Limb (tissue), 2 donors: ENCODE measurements at regions not wholly inside any gene's neighbourhood (a gene's known extent, or its start where the extent isn't known, plus 50 kb on each side); places are given as distances from the start of the nearest gene placed in this dataset.
"Not testable (repeated sequence)": the region's sequence is repeated elsewhere in the genome, so short reads cannot be mapped to it uniquely, and the experiment has no call there.

Source experiments
- DNase-seq, 2 donors: peaks; one replicate each; pipeline ENCODE4 v3.0.0-alpha.2; 2016; ENCODE audit errors: extremely low spot score in 2 of 2

DNA sequence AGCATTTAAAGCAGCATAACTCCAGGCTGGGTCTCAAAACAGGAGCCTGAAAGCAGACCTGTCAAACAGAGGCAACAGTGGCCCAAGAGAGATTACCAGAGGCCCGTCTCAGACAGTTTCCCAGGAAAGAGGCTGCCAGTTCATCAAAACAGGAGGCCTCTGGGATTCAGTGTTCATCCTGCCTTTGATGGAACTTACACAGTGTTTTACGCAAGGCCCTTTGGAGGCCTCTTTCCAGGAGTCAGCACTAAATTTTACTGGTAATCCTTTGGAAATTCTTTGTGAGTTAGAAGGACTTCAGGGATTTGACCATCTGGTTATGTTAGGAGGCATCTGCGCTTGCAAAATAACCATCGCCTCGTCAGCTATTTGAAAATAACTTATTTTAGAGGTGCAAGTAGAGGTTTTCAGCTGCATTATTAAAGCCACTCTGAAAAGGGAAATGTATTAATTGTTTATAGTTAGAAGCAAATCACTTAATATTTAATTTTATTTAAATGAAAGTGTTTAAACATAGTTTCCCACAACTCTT is 501.2 kb upstream of the COBL start:
- DNase-seq: no peak

DNA sequence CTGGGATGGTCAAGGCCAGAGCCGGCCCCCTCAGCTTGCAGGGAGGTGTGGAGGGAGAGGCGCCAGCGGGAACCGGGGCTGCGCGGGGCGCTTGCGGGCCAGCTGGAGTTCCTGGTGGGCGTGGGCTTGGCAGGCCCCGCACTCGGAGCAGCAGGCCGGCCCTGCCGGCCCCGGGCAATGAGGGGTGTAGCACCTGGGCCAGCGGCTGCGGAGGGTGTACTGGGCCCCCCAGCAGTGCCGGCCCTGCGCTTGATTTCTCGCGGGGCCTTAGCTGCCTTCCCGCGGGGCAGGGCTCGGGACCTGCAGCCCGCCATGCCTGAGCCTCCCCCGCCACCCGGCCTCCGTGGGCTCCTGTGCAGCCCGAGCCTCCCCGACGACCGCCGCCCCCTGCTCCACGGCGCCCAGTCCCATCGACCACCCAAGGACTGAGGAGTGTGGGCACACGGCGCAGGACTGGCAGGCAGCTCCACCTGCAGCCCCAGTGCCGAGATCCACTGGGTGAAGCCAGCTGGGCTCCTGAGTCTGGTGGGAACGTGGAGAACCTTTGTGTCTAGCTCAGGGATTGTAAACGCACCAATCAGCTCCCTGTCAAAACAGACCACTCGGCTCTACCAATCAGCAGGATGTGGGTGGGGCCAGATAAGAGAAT is 489.3 kb upstream of the COBL start:
- DNase-seq: not testable (repeated sequence)

GRCh38 chr7:51802718-51803117 is 486.1 kb upstream of the COBL start:
- DNase-seq: no peak

DNA sequence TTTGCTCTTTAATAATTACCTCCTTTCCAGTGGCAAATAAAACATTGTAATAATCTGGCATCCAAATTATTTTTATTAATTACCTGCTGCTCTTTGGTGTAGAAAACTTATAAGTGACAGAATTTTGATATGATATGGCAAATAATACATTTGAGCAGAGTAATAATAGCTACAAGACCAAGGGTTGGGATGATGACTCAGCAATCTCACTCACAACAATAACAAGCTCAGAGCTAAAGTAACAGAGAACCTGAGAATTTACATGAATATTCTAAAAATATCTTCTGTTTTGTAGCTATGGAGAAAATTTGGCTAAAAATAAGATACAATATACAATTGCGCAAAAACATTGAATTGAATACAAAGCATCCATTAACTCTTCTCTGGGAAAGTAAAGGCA is 480.8 kb upstream of the COBL start:
- no peak for DNase-seq

GRCh38 chr7:51792796-51793195 is 476.2 kb upstream of the COBL start:
- no peak for DNase-seq

GRCh38 chr7:51789489-51789888 is 472.9 kb upstream of the COBL start:
- no peak for DNase-seq

DNA sequence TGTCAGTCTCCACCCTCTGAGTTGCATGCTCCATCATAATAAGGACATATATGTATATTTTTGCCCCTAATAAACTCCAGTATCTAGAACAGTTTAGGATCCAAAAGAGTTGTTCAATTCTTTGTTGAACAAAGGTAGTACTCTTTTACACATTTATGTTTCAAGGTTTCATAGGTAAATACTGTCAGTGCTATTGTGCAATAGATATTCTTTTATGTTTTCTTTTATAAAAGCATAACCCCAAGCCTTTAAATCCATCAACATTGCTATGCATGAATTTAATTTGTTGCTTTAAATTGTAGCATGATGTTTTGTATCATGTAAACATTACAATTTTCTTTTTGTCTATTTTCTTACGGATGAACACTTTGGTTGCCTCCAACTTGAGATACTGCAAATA is 469.7 kb upstream of the COBL start:
- no peak for DNase-seq

- DNase-seq: no peak
Observed at GRCh38 chr7:51785876-51786275, 469.3 kb upstream of the COBL start.

GRCh38 chr7:51785171-51785570 is 468.6 kb upstream of the COBL start:
- DNase-seq: no peak

GRCh38 chr7:51783241-51783640 is 466.6 kb upstream of the COBL start:
- peak in 1 of 2 donors; percentile 15 for DNase-seq

- DNase-seq: peak in 1 of 2 donors; percentile 25
Observed at GRCh38 chr7:51778121-51778520, 461.5 kb upstream of the COBL start.

- DNase-seq: no peak
Observed at GRCh38 chr7:51774178-51774577, 457.6 kb upstream of the COBL start.

DNA sequence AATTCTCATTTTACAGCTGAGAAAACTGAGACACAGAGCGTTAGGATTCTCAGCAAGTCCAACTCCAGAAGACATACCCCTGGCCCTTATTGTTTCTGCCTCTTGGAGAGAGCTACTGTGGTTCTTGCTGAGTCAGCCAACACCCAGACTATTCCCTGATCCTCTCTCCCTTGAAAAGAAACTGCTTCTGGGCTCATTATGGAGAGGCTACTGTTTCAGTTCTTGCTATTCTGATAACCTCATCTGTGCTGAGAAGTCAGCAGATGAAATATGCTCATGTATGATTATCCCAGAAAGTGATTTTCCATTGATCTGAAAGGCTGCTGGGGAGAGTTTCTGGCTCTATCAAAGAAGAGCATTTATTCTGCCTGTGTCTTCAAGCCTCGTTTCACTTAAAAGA is 455.6 kb upstream of the COBL start:
- DNase-seq: no peak

- DNase-seq: no peak
Observed at GRCh38 chr7:51764976-51765375, 448.4 kb upstream of the COBL start.

GRCh38 chr7:51759985-51760384 is 443.4 kb upstream of the COBL start:
- no peak for DNase-seq

DNA sequence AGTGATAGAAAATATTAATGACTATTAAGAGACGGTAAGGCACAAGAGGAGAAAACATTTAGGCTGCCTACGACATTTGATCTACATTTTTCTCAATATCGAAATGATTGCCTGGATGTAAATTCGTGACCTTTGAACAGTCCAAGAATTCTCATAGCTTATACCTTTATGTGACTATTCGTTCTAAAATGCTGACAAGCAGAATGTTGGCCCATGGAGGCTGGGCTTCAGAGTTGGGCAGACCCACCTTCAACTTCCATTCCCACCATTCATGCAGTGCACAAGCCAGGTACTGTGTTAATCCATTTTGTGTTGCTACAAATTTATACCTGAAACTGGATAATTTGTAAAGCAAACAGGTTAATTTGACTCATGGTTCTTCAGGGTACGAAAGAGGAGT is 441.4 kb upstream of the COBL start:
- no peak for DNase-seq

DNA sequence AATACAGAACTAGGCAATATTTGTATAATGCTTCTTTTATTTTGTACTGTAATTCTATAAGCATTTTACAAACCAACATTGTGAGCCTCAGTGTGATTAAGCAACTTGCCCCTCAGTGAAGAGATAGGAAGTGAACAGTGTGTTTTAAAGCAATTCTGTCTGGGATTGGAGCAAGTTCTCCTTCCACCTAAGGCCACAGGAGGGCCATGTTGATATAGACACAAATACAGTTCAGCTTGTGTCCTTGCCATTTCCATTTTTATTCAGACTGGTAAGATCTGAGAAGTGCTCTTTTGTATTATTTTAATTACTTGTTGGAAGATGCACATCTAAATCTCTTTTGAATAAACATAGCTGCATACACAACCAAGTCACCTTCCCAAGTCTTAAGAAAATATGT is 416.3 kb upstream of the COBL start:
- no peak for DNase-seq

GRCh38 chr7:51732116-51732515 is 415.5 kb upstream of the COBL start:
- no peak for DNase-seq

- no peak for DNase-seq
Observed at GRCh38 chr7:51731075-51731474, 414.5 kb upstream of the COBL start.

DNA sequence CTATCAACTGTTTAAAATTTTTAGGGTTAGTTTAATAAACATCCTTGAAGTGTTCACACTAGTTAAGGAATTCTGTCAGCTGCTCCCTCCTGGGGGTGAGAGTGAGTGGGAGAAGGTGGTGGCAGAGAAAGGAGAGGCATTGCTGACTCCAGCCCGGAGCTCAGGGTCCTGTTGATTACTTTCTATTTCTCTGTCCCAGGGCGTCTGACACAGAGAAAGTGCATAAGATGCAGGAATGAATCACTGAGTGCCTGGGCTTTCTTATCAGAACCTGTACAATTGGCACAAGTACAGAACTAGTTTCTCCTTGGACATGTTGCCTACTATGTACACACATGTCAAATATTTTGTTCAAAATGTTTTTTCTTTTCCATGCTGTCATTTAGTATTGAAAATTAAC is 410.8 kb upstream of the COBL start:
- no peak for DNase-seq

DNA sequence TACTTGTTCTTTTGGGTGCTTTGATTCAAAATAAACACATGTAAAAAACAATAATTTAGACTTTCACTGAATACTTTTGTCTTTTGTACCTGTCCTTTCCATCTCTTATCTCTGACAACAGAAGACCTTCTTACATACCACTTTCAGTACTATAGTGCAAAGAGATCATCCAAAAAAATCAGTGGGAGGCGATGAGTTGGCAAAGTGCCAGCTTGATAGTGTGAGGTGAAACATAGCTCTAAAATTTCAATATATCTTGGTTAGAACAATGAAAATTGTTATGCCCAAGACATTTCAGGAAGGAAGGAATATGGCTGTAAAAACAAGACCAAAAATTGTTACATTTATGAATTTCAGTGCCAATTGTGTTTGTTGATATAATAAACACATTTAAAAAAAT is 390.2 kb upstream of the COBL start:
- DNase-seq: no peak

DNA sequence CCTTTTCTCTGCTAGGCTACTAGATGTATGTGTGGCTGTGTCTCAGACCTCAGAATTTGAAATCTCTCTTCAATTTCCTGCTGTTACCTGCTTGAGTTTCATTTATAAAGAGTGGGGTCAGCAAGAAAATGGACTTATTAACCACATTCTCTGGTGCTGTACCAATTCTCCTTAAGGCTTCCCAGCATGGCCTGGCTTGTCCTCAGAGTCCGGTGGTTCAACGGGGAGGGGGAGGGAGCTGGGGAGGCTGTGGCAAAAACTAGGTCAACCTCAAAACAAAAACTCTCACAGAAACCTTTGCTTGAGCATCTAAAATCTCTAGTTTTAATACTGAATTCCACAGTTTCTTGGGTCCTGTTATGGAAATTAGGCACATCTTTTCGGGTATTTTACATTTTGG is 389.1 kb upstream of the COBL start:
- DNase-seq: no peak

DNA sequence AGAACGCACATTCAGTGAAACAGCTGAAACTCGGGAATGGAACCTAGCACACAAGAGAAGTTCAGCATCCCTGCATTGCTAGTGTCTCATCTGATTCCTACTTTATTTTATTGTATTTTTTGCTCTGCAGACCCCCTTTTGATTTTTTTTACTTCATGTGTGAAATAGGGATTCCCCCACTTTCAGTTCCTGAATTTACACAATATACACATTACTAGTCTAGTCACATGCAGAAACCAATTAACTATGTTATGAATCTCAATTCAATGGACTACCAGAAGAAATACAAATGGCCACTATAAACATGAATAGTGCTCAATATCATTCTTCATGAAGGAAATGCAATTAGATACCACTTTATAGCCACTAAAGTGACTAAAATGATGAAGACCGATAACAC is 386.1 kb upstream of the COBL start:
- DNase-seq: no peak

- DNase-seq: no peak
Observed at GRCh38 chr7:51701935-51702334, 385.3 kb upstream of the COBL start.
